ENCODE measurements at regions not wholly inside any gene's neighbourhood (a gene's known extent, or its start where the extent isn't known, plus 50 kb on each side); places are given as distances from the start of the nearest gene placed in this dataset.
A peak's percentile ranks its signal among the peaks of the same experiment; 100 is the strongest.

GRCh38 chr6:91754691-91755090 is 1167.8 kb upstream of the MAP3K7 start:
- Histone ChIP-seq H3K36me3 (no peaks in the 10 kb centered on the region), H3K9ac (no peak overlapping the region)
- TF ChIP-seq Cebpa-rat (IDR thresholded peaks at IDR 0.05), result no peak

GRCh38 chr6:91751526-91751925 is 1164.7 kb upstream of the MAP3K7 start:
- H3K36me3 ChIP-seq, result no peaks in the 10 kb centered on the region
- no peak overlapping the region for H3K4me3 ChIP-seq
- no peak overlapping the region for H3K27ac ChIP-seq
- no peak for TF ChIP-seq Cebpa-rat (IDR thresholded peaks at IDR 0.05)
- H3K27me3 ChIP-seq, result no peaks in the 10 kb centered on the region
- no peaks in the 10 kb centered on the region for H3K9me3 ChIP-seq
- no peak overlapping the region for H3K4me2 ChIP-seq
- H3K4me1 ChIP-seq, result no peaks in the 10 kb centered on the region
- H3K9ac ChIP-seq, result no peak overlapping the region
- H4K20me1 ChIP-seq, result no peaks in the 10 kb centered on the region

More at GRCh38 chr6:91754691-91755090, 1167.8 kb upstream of the MAP3K7 start:
- Histone ChIP-seq H3K4me3 (no peak overlapping the region), H4K20me1 (no peaks in the 10 kb centered on the region), H3K27ac (no peak overlapping the region), H3K4me2 (no peak overlapping the region), H3K27me3 (no peaks in the 10 kb centered on the region), H3K9me3 (no peaks in the 10 kb centered on the region), H3K4me1 (no peaks in the 10 kb centered on the region)

- no peaks in the 10 kb centered on the region for H3K9me3 ChIP-seq
- no peak overlapping the region for H3K9ac ChIP-seq
- H3K36me3 ChIP-seq, result no peaks in the 10 kb centered on the region
- H3K27ac ChIP-seq, result no peak overlapping the region
- H3K27me3 ChIP-seq, result no peaks in the 10 kb centered on the region
- H3K4me1 ChIP-seq, result no peaks in the 10 kb centered on the region
- no peak overlapping the region for H3K4me2 ChIP-seq
- H4K20me1 ChIP-seq, result no peaks in the 10 kb centered on the region
- TF ChIP-seq Cebpa-rat (IDR thresholded peaks at IDR 0.05), result no peak
- H3K4me3 ChIP-seq, result no peak overlapping the region
These were observed 1157.7 kb upstream of the MAP3K7 start for GRCh38 chr6:91744566-91744965.

GRCh38 chr6:91743756-91744155 is 1156.9 kb upstream of the MAP3K7 start:
- Histone ChIP-seq H3K4me2 (no peak overlapping the region), H3K9ac (no peak overlapping the region), H3K36me3 (no peaks in the 10 kb centered on the region), H3K4me1 (no peaks in the 10 kb centered on the region), H3K27ac (no peak overlapping the region), H3K9me3 (no peaks in the 10 kb centered on the region), H3K4me3 (no peak overlapping the region), H3K27me3 (no peaks in the 10 kb centered on the region), H4K20me1 (no peaks in the 10 kb centered on the region)
- TF ChIP-seq Cebpa-rat (IDR thresholded peaks at IDR 0.05), result no peak

GRCh38 chr6:91731939-91732338 is 1145.1 kb upstream of the MAP3K7 start:
- H3K4me1 ChIP-seq, result peaks cover 34% of the 10 kb centered on the region
- peak overlapping the region; percentile 81; the same call in 1 of the 2 replicates for H3K27ac ChIP-seq
- peak overlapping the region; percentile 85 for H3K4me2 ChIP-seq
- no peak for TF ChIP-seq Cebpa-rat (IDR thresholded peaks at IDR 0.05)
- no peaks in the 10 kb centered on the region for H3K27me3 ChIP-seq
- H3K9ac ChIP-seq, result no peak overlapping the region
- H3K36me3 ChIP-seq, result no peaks in the 10 kb centered on the region
- no peaks in the 10 kb centered on the region for H4K20me1 ChIP-seq
- H3K4me3 ChIP-seq, result no peak overlapping the region
- peaks cover 14% of the 10 kb centered on the region for H3K9me3 ChIP-seq

- peak overlapping the region; percentile 81 for H3K27ac ChIP-seq
- no peaks in the 10 kb centered on the region for H3K27me3 ChIP-seq
- no peak for TF ChIP-seq Cebpa-rat (IDR thresholded peaks at IDR 0.05)
- no peaks in the 10 kb centered on the region for H4K20me1 ChIP-seq
- H3K4me3 ChIP-seq, result no peak overlapping the region; the same call in 1 of the 2 replicates
- no peaks in the 10 kb centered on the region for H3K36me3 ChIP-seq
- H3K4me2 ChIP-seq, result peak overlapping the region; percentile 85
- peaks cover 15% of the 10 kb centered on the region for H3K9me3 ChIP-seq
- peak overlapping the region; percentile 52; the same call in 1 of the 2 replicates for H3K9ac ChIP-seq
- H3K4me1 ChIP-seq, result peaks cover 34% of the 10 kb centered on the region
These were observed 1143.8 kb upstream of the MAP3K7 start for GRCh38 chr6:91730710-91731109.

GRCh38 chr6:91720324-91720723 is 1133.5 kb upstream of the MAP3K7 start:
- H4K20me1 ChIP-seq, result no peaks in the 10 kb centered on the region
- no peak overlapping the region for H3K27ac ChIP-seq
- H3K9ac ChIP-seq, result no peak overlapping the region
- peaks cover 12% of the 10 kb centered on the region for H3K9me3 ChIP-seq
- no peak overlapping the region for H3K4me3 ChIP-seq
- no peaks in the 10 kb centered on the region for H3K27me3 ChIP-seq
- H3K4me1 ChIP-seq, result peaks cover 31% of the 10 kb centered on the region
- TF ChIP-seq Cebpa-rat (IDR thresholded peaks at IDR 0.05), result no peak
- no peaks in the 10 kb centered on the region for H3K36me3 ChIP-seq
- H3K4me2 ChIP-seq, result peak overlapping the region; percentile 38; the same call in 1 of the 2 replicates

- H3K4me2 ChIP-seq, result 0 out of 2 replicates have a peak overlapping the region, but pooled peaks have one; percentile 38
- H3K27ac ChIP-seq, result no peak overlapping the region
These were observed 1132.5 kb upstream of the MAP3K7 start for GRCh38 chr6:91719414-91719813.

GRCh38 chr6:91718198-91718597 is 1131.3 kb upstream of the MAP3K7 start:
- H4K20me1 ChIP-seq, result no peaks in the 10 kb centered on the region
- no peak for TF ChIP-seq Cebpa-rat (IDR thresholded peaks at IDR 0.05)
- H3K4me2 ChIP-seq, result peak overlapping the region; percentile 40
- H3K36me3 ChIP-seq, result no peaks in the 10 kb centered on the region
- H3K27me3 ChIP-seq, result no peaks in the 10 kb centered on the region
- H3K9me3 ChIP-seq, result no peaks in the 10 kb centered on the region
- H3K27ac ChIP-seq, result no peak overlapping the region
- no peak overlapping the region for H3K4me3 ChIP-seq
- H3K9ac ChIP-seq, result no peak overlapping the region
- H3K4me1 ChIP-seq, result peaks cover 31% of the 10 kb centered on the region

More at GRCh38 chr6:91719414-91719813, 1132.5 kb upstream of the MAP3K7 start:
- H3K4me1 ChIP-seq, result peaks cover 31% of the 10 kb centered on the region
- H3K4me3 ChIP-seq, result no peak overlapping the region
- peaks cover 3% of the 10 kb centered on the region; the same call in 1 of the 2 replicates for H3K9me3 ChIP-seq
- no peaks in the 10 kb centered on the region for H3K36me3 ChIP-seq
- H3K27me3 ChIP-seq, result no peaks in the 10 kb centered on the region
- H3K9ac ChIP-seq, result no peak overlapping the region
- no peak for TF ChIP-seq Cebpa-rat (IDR thresholded peaks at IDR 0.05)
- no peaks in the 10 kb centered on the region for H4K20me1 ChIP-seq

GRCh38 chr6:91717094-91717493 is 1130.2 kb upstream of the MAP3K7 start:
- no peak for TF ChIP-seq Cebpa-rat (IDR thresholded peaks at IDR 0.05)
- H3K27ac ChIP-seq, result no peak overlapping the region
- peaks cover 31% of the 10 kb centered on the region for H3K4me1 ChIP-seq
- no peaks in the 10 kb centered on the region for H3K9me3 ChIP-seq
- H3K4me2 ChIP-seq, result no peak overlapping the region
- H3K4me3 ChIP-seq, result no peak overlapping the region
- no peak overlapping the region for H3K9ac ChIP-seq
- H3K27me3 ChIP-seq, result no peaks in the 10 kb centered on the region
- H3K36me3 ChIP-seq, result no peaks in the 10 kb centered on the region
- no peaks in the 10 kb centered on the region for H4K20me1 ChIP-seq

GRCh38 chr6:91716361-91716760 is 1129.5 kb upstream of the MAP3K7 start:
- TF ChIP-seq Cebpa-rat (IDR thresholded peaks at IDR 0.05), result no peak
- H3K9ac ChIP-seq, result no peak overlapping the region
- H3K27me3 ChIP-seq, result no peaks in the 10 kb centered on the region
- no peak overlapping the region for H3K4me3 ChIP-seq
- H3K9me3 ChIP-seq, result no peaks in the 10 kb centered on the region
- H3K4me2 ChIP-seq, result no peak overlapping the region
- H4K20me1 ChIP-seq, result no peaks in the 10 kb centered on the region
- H3K4me1 ChIP-seq, result peaks cover 31% of the 10 kb centered on the region
- H3K36me3 ChIP-seq, result no peaks in the 10 kb centered on the region
- no peak overlapping the region for H3K27ac ChIP-seq

Measured in BLaER1 (cell line).